HUES64 (cell line): ENCODE measurements at regions not wholly inside any gene's neighbourhood (a gene's known extent, or its start where the extent isn't known, plus 50 kb on each side); places are given as distances from the start of the nearest gene placed in this dataset.
"Not testable (repeated sequence)": the region's sequence is repeated elsewhere in the genome, so short reads cannot be mapped to it uniquely, and the experiment has no call there.

Experiments
- H3K27ac ChIP-seq: 2 replicates; pipeline ENCODE4 v1.7.0; 2013; ENCODE audit warnings: low read depth, low read length, inconsistent platforms
- H3K27me3 ChIP-seq: 2 replicates; pipeline ENCODE4 v1.6.1; 2013; ENCODE audit warnings: mild to moderate bottlenecking, low read length; ENCODE audit not compliant: insufficient read depth
- H3K36me3 ChIP-seq: 2 replicates; pipeline ENCODE4 v1.6.1; 2013; ENCODE audit warnings: mild to moderate bottlenecking, low read length; ENCODE audit not compliant: insufficient read depth
- H3K4me1 ChIP-seq: 2 replicates; pipeline ENCODE4 v1.6.1; 2013; ENCODE audit warnings: mild to moderate bottlenecking, low read length, moderate library complexity; ENCODE audit not compliant: insufficient read depth
- H3K4me3 ChIP-seq: 2 replicates; pipeline ENCODE4 v1.5.1; 2013; ENCODE audit warnings: mild to moderate bottlenecking, low read length, moderate library complexity
- H3K9ac ChIP-seq: 2 replicates; pipeline ENCODE4 v1.6.1; 2013; ENCODE audit warnings: mild to moderate bottlenecking, low read depth, low read length
- H3K9me3 ChIP-seq: 2 replicates; pipeline ENCODE4 v1.6.1; 2013; ENCODE audit warnings: low read depth, low read length; ENCODE audit not compliant: insufficient read depth
- WGBS: fragments of 150-250, 120-280 bp; methylation state at CpG from one replicate; pipeline ENCODE4 v1.1.7; 2013; ENCODE audit warnings: missing lambda C conversion rate; 5-methylcytosine and 5-hydroxymethylcytosine counted together

- no peaks in the 10 kb centered on the region for H3K36me3 ChIP-seq
- H3K4me1 ChIP-seq: peaks cover 10% of the 10 kb centered on the region
- peaks cover 7% of the 10 kb centered on the region; the same call in 1 of the 2 replicates for H3K9me3 ChIP-seq
- H3K27me3 ChIP-seq: no peaks in the 10 kb centered on the region
- no peak overlapping the region for H3K4me3 ChIP-seq
- H3K9ac ChIP-seq: no peak overlapping the region
- H3K27ac ChIP-seq: no peak overlapping the region
Measured at GRCh38 chr16:54879681-54880080, 51.0 kb upstream of the IRX5 start.

GRCh38 chr16:54878301-54878700 is 52.4 kb upstream of the IRX5 start:
- 83% methylated on average over 1 of the region's 1 CpG for WGBS
- no peak overlapping the region for H3K9ac ChIP-seq
- H3K27ac ChIP-seq: no peak overlapping the region
- H3K4me1 ChIP-seq: peaks cover 13% of the 10 kb centered on the region
- no peaks in the 10 kb centered on the region for H3K36me3 ChIP-seq
- no peak overlapping the region for H3K4me3 ChIP-seq
- no peaks in the 10 kb centered on the region for H3K9me3 ChIP-seq
- no peaks in the 10 kb centered on the region for H3K27me3 ChIP-seq

- 65% methylated on average over 1 of the region's 1 CpG for WGBS
- Histone ChIP-seq H3K9ac (0 out of 2 replicates have a peak overlapping the region, but pooled peaks have one; percentile 22), H3K9me3 (no peaks in the 10 kb centered on the region), H3K4me1 (peaks cover 15% of the 10 kb centered on the region), H3K27ac (no peak overlapping the region), H3K36me3 (no peaks in the 10 kb centered on the region), H3K27me3 (no peaks in the 10 kb centered on the region), H3K4me3 (no peak overlapping the region)
Measured at GRCh38 chr16:54875443-54875842, 55.2 kb upstream of the IRX5 start.

DNA sequence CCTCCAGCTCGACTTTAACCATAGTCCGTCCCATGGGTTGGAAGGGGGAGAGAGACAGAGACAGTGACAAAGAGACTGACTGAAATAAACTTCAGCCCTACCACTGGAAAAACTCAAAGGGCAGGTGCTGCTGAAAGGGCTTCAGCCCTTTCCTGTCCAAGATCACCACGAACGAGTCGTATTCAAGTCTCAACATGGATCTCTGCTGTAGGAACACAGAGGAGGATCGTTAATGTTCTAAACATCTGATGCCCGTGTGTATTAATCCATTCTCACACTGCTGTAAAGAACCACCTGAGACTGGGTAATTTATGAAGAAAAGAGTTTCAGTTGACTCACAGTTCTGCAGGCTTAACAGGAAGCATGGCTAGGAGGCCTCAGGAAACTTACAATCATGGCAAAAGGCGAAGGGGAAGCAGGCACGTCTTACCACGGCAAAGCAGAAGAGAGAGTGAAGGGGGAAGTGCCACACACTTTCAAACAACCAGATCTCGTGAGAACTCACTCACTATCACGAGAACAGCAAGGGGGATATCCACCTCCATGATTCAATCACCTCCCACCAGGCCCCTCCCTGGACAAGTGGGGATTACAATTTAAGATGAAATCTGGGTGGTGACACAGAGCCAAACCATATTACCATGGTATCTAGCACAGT is 56.8 kb upstream of the IRX5 start:
- H3K27ac ChIP-seq, H3K9ac ChIP-seq, H3K36me3 ChIP-seq, H3K4me3 ChIP-seq, H3K27me3 ChIP-seq, H3K9me3 ChIP-seq: not testable (repeated sequence)
- WGBS: 93% methylated on average over 11 of the region's 12 CpGs
- peaks cover 15% of the 10 kb centered on the region for H3K4me1 ChIP-seq

DNA sequence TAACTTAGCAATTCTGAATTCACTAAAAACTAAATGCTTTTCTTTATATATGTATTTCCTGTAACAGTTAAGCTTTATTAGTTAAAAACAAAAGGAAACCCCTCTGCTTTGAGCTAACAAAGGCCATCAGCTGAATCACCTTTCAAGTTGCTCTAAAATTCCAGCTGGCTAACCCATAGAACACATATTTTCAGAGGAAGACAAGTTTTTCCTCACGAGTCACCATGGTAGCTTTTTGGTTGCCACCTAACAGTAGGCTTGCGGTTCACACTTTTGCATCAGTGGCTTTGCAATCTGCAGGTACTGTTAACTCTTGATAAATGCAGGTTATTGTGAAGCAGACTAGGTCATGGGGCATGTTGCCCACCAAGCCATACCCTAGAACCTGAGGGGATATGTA is 57.6 kb upstream of the IRX5 start:
- H3K9me3 ChIP-seq: no peaks in the 10 kb centered on the region
- H3K4me1 ChIP-seq: peaks cover 15% of the 10 kb centered on the region
- H3K36me3 ChIP-seq: no peaks in the 10 kb centered on the region
- no peak overlapping the region for H3K4me3 ChIP-seq
- no peak overlapping the region for H3K9ac ChIP-seq
- 86% methylated on average over 2 of the region's 2 CpGs for WGBS
- H3K27me3 ChIP-seq: no peaks in the 10 kb centered on the region
- no peak overlapping the region for H3K27ac ChIP-seq

DNA sequence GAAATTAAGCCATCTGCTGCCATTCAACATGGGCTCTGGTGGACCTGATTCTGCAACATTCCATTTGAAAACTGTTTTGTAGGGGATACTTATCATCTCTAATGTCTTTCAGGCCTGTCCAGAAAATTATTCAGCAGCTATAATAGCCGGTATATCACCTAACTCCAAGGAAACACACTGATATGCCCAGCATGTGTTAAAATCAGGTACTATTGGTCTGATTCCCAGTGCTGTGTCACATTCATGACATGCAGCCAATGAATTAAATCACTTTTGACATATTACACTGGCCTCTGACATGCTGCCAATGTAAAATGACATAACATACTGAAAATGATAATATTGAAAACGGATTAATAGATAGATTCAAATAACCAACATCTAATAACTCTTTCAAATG is 60.5 kb upstream of the IRX5 start:
- H3K9ac ChIP-seq: no peak overlapping the region
- no peaks in the 10 kb centered on the region for H3K36me3 ChIP-seq
- H3K4me3 ChIP-seq: no peak overlapping the region
- no peaks in the 10 kb centered on the region for H3K27me3 ChIP-seq
- H3K27ac ChIP-seq: no peak overlapping the region
- H3K4me1 ChIP-seq: peaks cover 5% of the 10 kb centered on the region; the same call in 1 of the 2 replicates
- H3K9me3 ChIP-seq: peaks cover 5% of the 10 kb centered on the region; the same call in 1 of the 2 replicates
- 97% methylated on average over 1 of the region's 2 CpGs for WGBS

DNA sequence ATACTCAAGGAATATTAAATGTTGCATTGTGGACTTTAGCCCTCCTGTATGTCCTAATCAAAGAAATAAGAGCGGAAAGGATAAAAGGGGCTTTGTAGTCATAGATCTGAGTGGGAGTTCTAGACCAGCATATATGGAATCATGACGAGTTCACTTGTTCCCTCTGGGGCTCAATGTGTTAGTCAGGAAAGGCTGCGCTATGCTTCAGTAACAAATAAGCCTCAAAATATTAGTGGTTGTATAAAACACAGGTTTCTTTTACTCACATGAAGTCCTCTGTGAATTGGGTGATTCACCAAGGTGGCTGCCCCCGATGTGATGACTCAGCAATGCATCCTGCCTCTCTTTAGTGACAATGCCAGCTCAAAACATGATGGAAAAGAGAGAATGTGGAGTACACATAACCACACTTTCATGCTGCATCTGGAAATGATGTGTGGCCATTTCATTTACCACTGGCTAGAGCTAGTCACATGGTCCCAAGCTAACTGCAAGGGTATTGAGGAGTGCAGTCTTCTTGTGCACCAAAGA is 63.3 kb upstream of the IRX5 start:
- Histone ChIP-seq H3K27ac (no peak overlapping the region), H3K9ac (no peak overlapping the region), H3K4me3 (no peak overlapping the region), H3K4me1 (no peaks in the 10 kb centered on the region), H3K27me3 (no peaks in the 10 kb centered on the region), H3K36me3 (no peaks in the 10 kb centered on the region), H3K9me3 (peaks cover 5% of the 10 kb centered on the region; the same call in 1 of the 2 replicates)
- 96% methylated on average over 4 of the region's 4 CpGs for WGBS

- peaks cover 5% of the 10 kb centered on the region for H3K9me3 ChIP-seq
- no peaks in the 10 kb centered on the region for H3K27me3 ChIP-seq
- no peak overlapping the region for H3K4me3 ChIP-seq
- H3K9ac ChIP-seq: no peak overlapping the region
- 86% methylated on average over 8 of the region's 9 CpGs for WGBS
- no peaks in the 10 kb centered on the region for H3K4me1 ChIP-seq
- no peak overlapping the region for H3K27ac ChIP-seq
- no peaks in the 10 kb centered on the region for H3K36me3 ChIP-seq
Measured at GRCh38 chr16:54862529-54862928, 68.1 kb upstream of the IRX5 start.

DNA sequence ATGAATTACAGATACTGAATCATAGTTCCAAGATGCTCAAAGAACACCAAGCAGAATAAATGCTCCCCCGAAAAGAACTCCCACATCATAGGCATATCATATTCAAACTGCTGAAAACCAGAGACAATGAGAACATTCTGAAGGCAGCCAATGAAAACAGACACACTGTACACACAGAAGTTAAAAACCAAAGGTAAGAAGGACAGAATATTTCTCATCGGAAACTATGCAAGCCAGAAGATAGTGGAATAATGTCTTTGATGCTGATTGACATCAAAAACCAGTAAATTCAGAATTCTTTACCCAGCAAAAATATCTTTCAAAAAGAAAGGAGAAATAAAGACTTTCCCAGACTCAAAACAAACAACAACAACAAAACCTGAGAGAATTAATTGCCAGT is 73.8 kb upstream of the IRX5 start:
- Histone ChIP-seq H3K27ac (no peak overlapping the region), H3K4me3 (no peak overlapping the region), H3K36me3 (no peaks in the 10 kb centered on the region), H3K27me3 (no peaks in the 10 kb centered on the region), H3K4me1 (no peaks in the 10 kb centered on the region), H3K9ac (no peak overlapping the region), H3K9me3 (peaks cover 20% of the 10 kb centered on the region)
- 90% methylated on average over 1 of the region's 2 CpGs for WGBS

- 67% methylated on average over 2 of the region's 2 CpGs for WGBS
- no peak overlapping the region for H3K9ac ChIP-seq
Measured at GRCh38 chr16:54847609-54848008, 83.1 kb upstream of the IRX5 start.

DNA sequence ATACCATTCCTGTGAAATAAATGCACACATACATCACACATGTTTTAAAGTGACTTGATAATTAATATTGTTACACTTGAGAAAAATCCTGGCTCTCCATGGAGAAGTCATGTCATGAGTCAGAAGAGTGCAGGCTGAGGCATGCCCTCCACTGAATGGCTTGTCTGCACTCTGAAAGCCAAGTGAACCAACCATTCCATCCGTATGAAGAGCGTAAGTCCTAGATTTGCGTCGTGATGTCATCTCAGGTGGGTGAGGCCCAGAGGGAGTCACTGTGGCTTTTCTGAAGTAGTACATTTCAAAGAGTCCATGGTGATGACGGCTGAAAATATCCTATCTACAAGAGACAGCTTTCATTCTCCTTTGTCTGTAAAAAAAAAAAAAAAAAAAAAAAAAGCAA is 83.5 kb upstream of the IRX5 start:
- Histone ChIP-seq H3K4me3 (no peak overlapping the region), H3K27me3 (no peaks in the 10 kb centered on the region), H3K9me3 (peaks cover 16% of the 10 kb centered on the region; the same call in 1 of the 2 replicates), H3K27ac (no peak overlapping the region), H3K9ac (no peak overlapping the region), H3K36me3 (no peaks in the 10 kb centered on the region), H3K4me1 (no peaks in the 10 kb centered on the region)
- 94% methylated on average over 5 of the region's 5 CpGs for WGBS

More at GRCh38 chr16:54847609-54848008, 83.1 kb upstream of the IRX5 start:
- Histone ChIP-seq H3K27ac (no peak overlapping the region), H3K27me3 (no peaks in the 10 kb centered on the region), H3K4me1 (no peaks in the 10 kb centered on the region), H3K36me3 (no peaks in the 10 kb centered on the region), H3K4me3 (no peak overlapping the region), H3K9me3 (peaks cover 15% of the 10 kb centered on the region; the same call in 1 of the 2 replicates)
